ENCODE measurements at regions not wholly inside any gene's neighbourhood (a gene's known extent, or its start where the extent isn't known, plus 50 kb on each side); places are given as distances from the start of the nearest gene placed in this dataset.

- Histone ChIP-seq H2BK120ac (replicated peaks; ENCODE audit: low read depth, low read length) (no peak overlapping the region), H2BK12ac (ENCODE audit: low read depth, low read length) (no peak overlapping the region), H4K20me1 (replicated peaks in 1 of 2; ENCODE audit: control insufficient read depth in 1 of 2, insufficient read depth in 2 of 2, low read length in 2 of 2) (no peaks in the 10 kb centered on the region), H3K9ac (replicated peaks in 1 of 4; ENCODE audit: extremely low read depth in 1 of 4, low read depth in 3 of 4, low read length in 3 of 4) (no peak overlapping the region), H3K23ac (ENCODE audit: insufficient read length) (no peak overlapping the region), H3K4me2 (ENCODE audit: insufficient read depth in 1 of 2, low read depth in 2 of 2, low read length in 2 of 2) (no peak overlapping the region), H3K27me3 (replicated peaks in 1 of 4; ENCODE audit: control insufficient read depth in 3 of 4, extremely low read depth in 1 of 4, insufficient read depth in 3 of 4, low read length in 3 of 4) (no peaks in the 10 kb centered on the region), H3K56ac (replicated peaks; ENCODE audit: insufficient read length, low read depth, low read length) (no peak overlapping the region), H3K18ac (ENCODE audit: extremely low read depth, low read length) (no peak overlapping the region), H3K14ac (ENCODE audit: insufficient read length) (no peak overlapping the region), H2AK5ac (ENCODE audit: low read depth, low read length) (no peak overlapping the region), H3K36me3 (ENCODE audit: control insufficient read depth in 2 of 4, insufficient read depth in 4 of 4, low read length in 3 of 4) (no peaks in the 10 kb centered on the region), H4K91ac (replicated peaks; ENCODE audit: insufficient read length, low read length) (no peak overlapping the region), H2BK5ac (ENCODE audit: low read depth, low read length) (no peak overlapping the region), H4K5ac (ENCODE audit: insufficient read length, low read depth, low read length) (no peak overlapping the region), H3K4me3 (ENCODE audit: extremely low read depth in 1 of 4, insufficient read depth in 2 of 4, low read depth in 3 of 4, low read length in 4 of 4) (no peak overlapping the region), H3K79me1 (ENCODE audit: low read depth, low read length) (no peaks in the 10 kb centered on the region), H3K9me3 (ENCODE audit: insufficient read depth in 2 of 2, low read depth in 1 of 2, low read length in 1 of 2) (no peaks in the 10 kb centered on the region), H2AFZ (ENCODE audit: low read length) (no peak overlapping the region), H4K8ac (ENCODE audit: extremely low read depth, insufficient read depth, low read length) (no peak overlapping the region), H3K4ac (replicated peaks; ENCODE audit: insufficient read length, low read depth, low read length) (no peak overlapping the region), H3K23me2 (ENCODE audit: low read depth, low read length) (no peaks in the 10 kb centered on the region), H2BK15ac (ENCODE audit: low read length) (no peak overlapping the region), H2BK20ac (ENCODE audit: low read length) (no peak overlapping the region), H3K4me1 (replicated peaks in 1 of 4; ENCODE audit: control insufficient read depth in 3 of 4, insufficient read depth in 4 of 4, low read length in 3 of 4) (peaks cover 0 to 3% (median 2%) of the 10 kb centered on the region in 4 experiments; a peak in 3 of 7 replicates), H3K27ac (ENCODE audit: low read depth, low read length) (no peak overlapping the region), H3K79me2 (ENCODE audit: control insufficient read depth in 1 of 2, insufficient read depth in 2 of 2, low read length in 2 of 2) (no peaks in the 10 kb centered on the region)
- WGBS, 2 experiments (ENCODE audit: extremely low coverage in 1 of 2, insufficient coverage in 1 of 2, insufficient read length in 1 of 2, insufficient replicate concordance in 2 of 2, low coverage in 1 of 2, low lambda C conversion rate in 2 of 2, missing lambda C conversion rate in 1 of 2): 96% methylated on average over 1 of the region's 1 CpG; no CpG with 5 or more reads in 1 of the 2 experiments
- DNase-seq (ENCODE audit: low read depth in 1 of 2, low spot score in 2 of 2) (no peak), FAIRE-seq (no peak)
- ChIA-PET POLR2A (ENCODE audit: partially characterized antibody) (no interaction called here), CTCF (ENCODE audit: partially characterized antibody) (interaction anchor here (0.8 kb wide), 1 partner anchor 15 kb away, joined by 3 read pairs; no protein-coding TSS in a partner anchor)
- TF ChIP-seq CTBP2 (IDR thresholded peaks at IDR 0.05; ENCODE audit: borderline replicate concordance, insufficient read depth, insufficient read length, low read length): no peak
- TF ChIP-seq NRF1 (IDR thresholded peaks at IDR 0.05; ENCODE audit: low read depth, low read length): no peak
- TF ChIP-seq MAFK (IDR thresholded peaks at IDR 0.05; ENCODE audit: low read depth, low read length): no peak
- TF ChIP-seq FOSL1 (IDR thresholded peaks at IDR 0.05; ENCODE audit: insufficient read depth, low read depth, low read length): no peak
- TF ChIP-seq TBP (IDR thresholded peaks at IDR 0.05; ENCODE audit: low read depth, low read length): no peak
- no peak for TF ChIP-seq HDAC6 (IDR thresholded peaks at IDR 0.05; ENCODE audit: low read depth, low read length)
- TF ChIP-seq TAF1 (IDR thresholded peaks at IDR 0.05; ENCODE audit: low read depth, low read length): no peak
- TF ChIP-seq SAP30 (IDR thresholded peaks at IDR 0.05; ENCODE audit: insufficient read depth, insufficient replicate concordance, low read length): no peak
- no peak for TF ChIP-seq CEBPB (IDR thresholded peaks at IDR 0.05; ENCODE audit: low read depth, low read length)
Observed at GRCh38 chr11:79683930-79684329, 243.1 kb upstream of the TENM4 start.

All from H1 (cell line).